ENCODE measurements at regions not wholly inside any gene's neighbourhood (a gene's known extent, or its start where the extent isn't known, plus 50 kb on each side); places are given as distances from the start of the nearest gene placed in this dataset.

GRCh38 chr7:10874666-10875065, 99.0 kb upstream of the PHF14 start:
- no peaks in the 10 kb centered on the region for H3K9me3 ChIP-seq (replicated peaks; ENCODE audit: insufficient read depth, low read length)
- no peak overlapping the region for H3K27ac ChIP-seq (ENCODE audit: low read length)
- no peak for TF ChIP-seq EZH2phosphoT487 (IDR thresholded peaks at IDR 0.05; ENCODE audit: low read length)
- TF ChIP-seq CTCF (IDR thresholded peaks at IDR 0.05; ENCODE audit: low read length): no peak
- TF ChIP-seq EZH2 (optimal IDR thresholded peaks at IDR 0.05; ENCODE audit: low read depth, low read length): no peak
- H3F3A ChIP-seq (ENCODE audit: insufficient read depth, low read length): no peaks in the 10 kb centered on the region
- H4K20me1 ChIP-seq (ENCODE audit: insufficient read depth, low read length): no peaks in the 10 kb centered on the region
- no peaks in the 10 kb centered on the region for H3K79me2 ChIP-seq (ENCODE audit: low read length)
- no peak overlapping the region for H3K4me2 ChIP-seq (ENCODE audit: low read depth, low read length)
- H3K4me1 ChIP-seq (ENCODE audit: low read length): no peaks in the 10 kb centered on the region
- no peaks in the 10 kb centered on the region for H3K27me3 ChIP-seq (replicated peaks; ENCODE audit: insufficient read depth, low read length)
- no peaks in the 10 kb centered on the region for H3K9me2 ChIP-seq (replicated peaks; ENCODE audit: insufficient read depth, low read length)
- H2AFZ ChIP-seq (ENCODE audit: low read length): no peak overlapping the region
- no peak overlapping the region for H3K9ac ChIP-seq (ENCODE audit: low read length)
- no peak for DNase-seq
- no peak overlapping the region for H3K4me3 ChIP-seq (ENCODE audit: low read length)
- no peaks in the 10 kb centered on the region for H3K36me3 ChIP-seq (replicated peaks; ENCODE audit: insufficient read depth, low read length)

- Histone ChIP-seq H4K20me1 (ENCODE audit: insufficient read depth, low read length) (no peaks in the 10 kb centered on the region), H3K4me1 (ENCODE audit: low read length) (no peaks in the 10 kb centered on the region), H3F3A (ENCODE audit: insufficient read depth, low read length) (no peaks in the 10 kb centered on the region), H3K9me2 (replicated peaks; ENCODE audit: insufficient read depth, low read length) (no peaks in the 10 kb centered on the region), H3K9me3 (replicated peaks; ENCODE audit: insufficient read depth, low read length) (no peaks in the 10 kb centered on the region), H3K27me3 (replicated peaks; ENCODE audit: insufficient read depth, low read length) (no peaks in the 10 kb centered on the region), H3K4me3 (ENCODE audit: low read length) (no peak overlapping the region), H2AFZ (ENCODE audit: low read length) (no peak overlapping the region), H3K9ac (ENCODE audit: low read length) (no peak overlapping the region), H3K36me3 (replicated peaks; ENCODE audit: insufficient read depth, low read length) (no peaks in the 10 kb centered on the region), H3K27ac (ENCODE audit: low read length) (no peak overlapping the region), H3K79me2 (ENCODE audit: low read length) (no peaks in the 10 kb centered on the region), H3K4me2 (ENCODE audit: low read depth, low read length) (no peak overlapping the region)
- no peak for TF ChIP-seq EZH2 (optimal IDR thresholded peaks at IDR 0.05; ENCODE audit: low read depth, low read length)
- no peak for TF ChIP-seq CTCF (IDR thresholded peaks at IDR 0.05; ENCODE audit: low read length)
- TF ChIP-seq EZH2phosphoT487 (IDR thresholded peaks at IDR 0.05; ENCODE audit: low read length): no peak
- DNase-seq: no peak
Measured at GRCh38 chr7:10875080-10875479, 98.6 kb upstream of the PHF14 start.

- Histone ChIP-seq H2AFZ (ENCODE audit: low read length) (peak overlapping the region; percentile 33; the same call in 1 of the 2 replicates), H4K20me1 (ENCODE audit: insufficient read depth, low read length) (no peaks in the 10 kb centered on the region), H3K79me2 (ENCODE audit: low read length) (no peaks in the 10 kb centered on the region), H3K9me2 (replicated peaks; ENCODE audit: insufficient read depth, low read length) (no peaks in the 10 kb centered on the region), H3K36me3 (replicated peaks; ENCODE audit: insufficient read depth, low read length) (no peaks in the 10 kb centered on the region), H3K27ac (ENCODE audit: low read length) (no peak overlapping the region), H3K9ac (ENCODE audit: low read length) (no peak overlapping the region), H3K9me3 (replicated peaks; ENCODE audit: insufficient read depth, low read length) (no peaks in the 10 kb centered on the region), H3K4me3 (ENCODE audit: low read length) (no peak overlapping the region), H3F3A (ENCODE audit: insufficient read depth, low read length) (no peaks in the 10 kb centered on the region), H3K4me1 (ENCODE audit: low read length) (no peaks in the 10 kb centered on the region), H3K27me3 (replicated peaks; ENCODE audit: insufficient read depth, low read length) (no peaks in the 10 kb centered on the region), H3K4me2 (ENCODE audit: low read depth, low read length) (no peak overlapping the region)
- no peak for DNase-seq
- no peak for TF ChIP-seq EZH2 (optimal IDR thresholded peaks at IDR 0.05; ENCODE audit: low read depth, low read length)
- TF ChIP-seq CTCF (IDR thresholded peaks at IDR 0.05; ENCODE audit: low read length): no peak
- no peak for TF ChIP-seq EZH2phosphoT487 (IDR thresholded peaks at IDR 0.05; ENCODE audit: low read length)
Measured at GRCh38 chr7:10888861-10889260, 84.8 kb upstream of the PHF14 start.

All from MM.1S (cell line).